ENCODE measurements at regions not wholly inside any gene's neighbourhood (a gene's known extent, or its start where the extent isn't known, plus 50 kb on each side); places are given as distances from the start of the nearest gene placed in this dataset.

DNA sequence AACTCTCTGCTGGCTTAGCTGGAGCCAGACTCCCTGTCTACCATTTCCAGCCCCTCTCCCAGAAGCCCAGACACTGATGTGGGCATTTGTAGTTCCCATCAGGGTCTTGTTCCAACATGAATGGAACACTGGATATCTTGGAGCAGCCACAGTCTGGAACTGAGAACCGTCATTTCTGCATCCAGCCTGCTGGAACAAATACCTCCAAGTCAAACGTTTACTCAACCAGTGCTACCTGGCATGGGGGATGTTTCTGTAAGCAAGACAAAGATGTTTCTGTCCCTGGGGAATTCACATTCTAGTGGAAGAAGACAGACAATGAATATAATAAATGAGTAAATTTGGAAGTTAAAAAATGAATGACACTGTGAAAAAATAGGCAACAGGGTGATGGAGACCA, 70.8 kb upstream of the ZNF438 start:
- TF ChIP-seq, protein P1, sequence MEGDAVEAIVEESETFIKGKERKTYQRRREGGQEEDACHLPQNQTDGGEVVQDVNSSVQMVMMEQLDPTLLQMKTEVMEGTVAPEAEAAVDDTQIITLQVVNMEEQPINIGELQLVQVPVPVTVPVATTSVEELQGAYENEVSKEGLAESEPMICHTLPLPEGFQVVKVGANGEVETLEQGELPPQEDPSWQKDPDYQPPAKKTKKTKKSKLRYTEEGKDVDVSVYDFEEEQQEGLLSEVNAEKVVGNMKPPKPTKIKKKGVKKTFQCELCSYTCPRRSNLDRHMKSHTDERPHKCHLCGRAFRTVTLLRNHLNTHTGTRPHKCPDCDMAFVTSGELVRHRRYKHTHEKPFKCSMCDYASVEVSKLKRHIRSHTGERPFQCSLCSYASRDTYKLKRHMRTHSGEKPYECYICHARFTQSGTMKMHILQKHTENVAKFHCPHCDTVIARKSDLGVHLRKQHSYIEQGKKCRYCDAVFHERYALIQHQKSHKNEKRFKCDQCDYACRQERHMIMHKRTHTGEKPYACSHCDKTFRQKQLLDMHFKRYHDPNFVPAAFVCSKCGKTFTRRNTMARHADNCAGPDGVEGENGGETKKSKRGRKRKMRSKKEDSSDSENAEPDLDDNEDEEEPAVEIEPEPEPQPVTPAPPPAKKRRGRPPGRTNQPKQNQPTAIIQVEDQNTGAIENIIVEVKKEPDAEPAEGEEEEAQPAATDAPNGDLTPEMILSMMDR (IDR thresholded peaks at IDR 0.05; ENCODE audit: poor library complexity), result no peak
- no peak for TF ChIP-seq EZH2phosphoT487 (IDR thresholded peaks at IDR 0.05; ENCODE audit: low read depth, severe bottlenecking, unreplicated experiment)
